LoVo (cell line): ENCODE measurements at regions not wholly inside any gene's neighbourhood (a gene's known extent, or its start where the extent isn't known, plus 50 kb on each side); places are given as distances from the start of the nearest gene placed in this dataset.

Experiments
- DNase-seq: peaks from one replicate; pipeline ENCODE4 v3.0.0-alpha.2; 2016; ENCODE audit warnings: low spot score

GRCh38 chr2:60321816-60322215, 231.6 kb downstream of the BCL11A start:
- DNase-seq: no peak

DNA sequence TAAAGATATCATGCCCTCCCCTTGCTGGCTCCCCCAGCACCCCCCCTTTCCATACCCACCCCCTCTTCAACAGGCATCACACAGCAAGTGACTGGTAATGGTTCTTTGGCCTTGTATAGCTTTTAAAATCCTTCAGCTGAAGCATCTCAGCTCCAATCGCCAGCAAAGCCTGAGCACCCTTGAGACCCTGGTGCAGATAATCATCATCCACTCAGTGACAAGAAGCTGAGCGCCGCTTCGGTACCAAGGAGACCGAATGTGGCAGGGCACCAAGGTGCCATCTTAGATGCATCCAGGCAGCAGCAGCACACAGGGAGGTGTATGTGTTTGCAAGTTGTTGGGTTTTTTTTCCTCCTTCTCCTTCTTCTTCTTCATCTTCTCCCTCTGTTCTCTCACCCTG, 232.7 kb downstream of the BCL11A start:
- no peak for DNase-seq

GRCh38 chr2:60319031-60319547, 234.4 kb downstream of the BCL11A start:
- no peak for DNase-seq

- no peak for DNase-seq
These were observed 234.9 kb downstream of the BCL11A start for GRCh38 chr2:60318544-60318943.

GRCh38 chr2:60317844-60318243, 235.6 kb downstream of the BCL11A start:
- DNase-seq: no peak

DNA sequence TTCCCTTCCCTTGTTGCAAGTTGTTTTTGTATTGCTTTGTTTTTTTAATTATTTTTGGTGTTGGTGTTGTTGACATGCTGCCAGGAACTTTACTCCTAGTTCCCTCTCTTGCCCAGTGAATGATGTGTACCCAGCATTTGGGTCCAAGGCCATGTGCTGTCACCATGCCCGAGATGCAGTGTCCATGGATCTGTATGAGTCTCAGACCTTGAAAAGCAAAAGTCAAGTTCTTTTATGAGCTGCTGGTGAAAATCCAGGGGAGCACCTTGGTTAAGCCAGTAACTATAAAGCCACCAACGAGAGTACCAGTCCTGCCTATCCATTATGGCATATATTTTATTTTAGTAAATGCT, 236.4 kb downstream of the BCL11A start:
- DNase-seq: no peak

- peak; percentile 9 for DNase-seq
These were observed 236.9 kb downstream of the BCL11A start for GRCh38 chr2:60316381-60317033.

DNA sequence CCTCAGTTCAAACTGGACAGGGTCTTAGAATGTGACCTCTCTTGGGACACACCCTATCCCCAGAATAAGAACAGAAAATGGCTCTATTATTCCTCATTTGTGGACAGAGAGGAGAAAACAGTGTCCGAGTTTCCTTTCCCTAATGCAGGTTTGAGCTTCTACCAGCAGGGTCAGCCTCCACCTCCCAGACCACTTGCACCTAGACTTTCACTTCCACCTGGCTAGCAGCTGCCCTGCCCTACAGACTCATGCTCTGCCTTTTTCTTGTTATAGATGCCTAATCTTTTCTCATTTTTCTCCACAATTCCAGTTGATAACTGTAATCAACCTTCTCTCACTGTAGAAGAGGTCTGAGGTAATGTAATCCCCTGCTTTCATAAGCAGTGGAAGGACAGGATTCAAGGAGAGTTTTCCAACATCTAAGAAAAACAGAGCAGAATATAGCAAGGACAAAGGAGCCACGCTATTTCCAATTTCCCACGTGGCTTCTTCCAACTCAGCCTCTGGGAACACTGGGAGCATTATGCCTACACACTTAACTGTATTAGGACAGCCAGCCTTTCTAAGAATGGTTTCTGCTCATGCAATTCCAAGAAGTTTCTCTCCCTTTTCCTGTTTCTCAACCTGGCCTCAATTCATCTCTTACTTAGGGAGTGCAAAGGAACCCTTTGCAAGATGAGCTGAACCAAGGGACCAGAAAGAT, 239.8 kb downstream of the BCL11A start:
- no peak for DNase-seq

- no peak for DNase-seq
These were observed 240.8 kb downstream of the BCL11A start for GRCh38 chr2:60312618-60313017.

DNA sequence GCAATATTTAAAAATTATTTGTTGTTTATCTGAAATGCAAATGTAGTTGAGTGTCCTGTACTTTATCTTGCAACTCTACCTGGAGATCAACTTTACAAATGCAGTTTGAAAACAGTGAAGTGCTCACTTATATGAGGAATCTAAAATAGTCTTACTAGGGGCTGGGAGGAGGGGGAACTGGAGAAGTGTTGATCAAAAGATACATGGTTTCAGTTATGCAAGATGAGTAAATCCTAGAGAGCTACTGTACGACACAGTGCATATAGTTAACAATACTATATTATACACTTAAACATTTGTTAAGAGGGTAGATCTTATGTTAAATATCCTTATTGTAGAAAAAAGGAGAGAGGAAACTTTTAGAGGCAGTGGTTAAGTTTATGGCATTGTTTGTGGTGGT, 241.9 kb downstream of the BCL11A start:
- DNase-seq: no peak

DNA sequence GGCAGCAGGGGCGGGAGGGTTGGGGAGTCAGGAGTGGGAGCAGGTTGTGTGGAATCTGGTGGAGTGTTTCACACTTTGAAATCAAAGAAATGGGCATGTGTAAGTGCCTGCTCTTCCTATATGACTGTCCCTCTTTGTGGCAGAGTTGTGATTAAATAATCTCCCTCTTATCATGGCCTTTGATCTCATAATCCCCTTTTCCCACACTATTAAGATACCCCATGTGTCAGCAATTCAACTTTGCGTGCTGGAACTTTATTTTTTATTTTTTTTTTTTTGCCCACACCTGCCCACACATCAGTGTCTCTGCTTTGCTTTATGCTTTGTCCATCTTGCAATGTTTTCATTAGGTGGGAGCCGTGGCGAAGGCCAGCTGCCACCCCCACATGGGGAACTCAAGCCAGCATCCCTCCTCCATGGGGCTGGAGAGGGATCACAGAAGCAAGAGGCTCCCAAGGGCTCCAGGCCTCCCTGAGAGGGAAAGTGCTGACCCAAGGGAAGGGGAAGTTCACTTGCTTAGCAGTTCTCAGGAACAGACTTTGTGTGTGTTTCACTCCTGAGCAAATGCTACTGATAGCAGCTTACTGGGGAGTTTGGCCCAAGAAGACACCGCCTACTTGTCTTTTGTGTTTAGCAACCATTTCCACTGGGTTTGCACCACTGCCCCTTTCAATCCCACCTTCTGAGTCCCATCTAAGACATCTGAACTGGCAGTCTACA, 243.4 kb downstream of the BCL11A start:
- peak; percentile 14 for DNase-seq

- DNase-seq: peak; percentile 54
These were observed 244.1 kb downstream of the BCL11A start for GRCh38 chr2:60309336-60309735.

- no peak for DNase-seq
These were observed 247.1 kb downstream of the BCL11A start for GRCh38 chr2:60306267-60306861.

DNA sequence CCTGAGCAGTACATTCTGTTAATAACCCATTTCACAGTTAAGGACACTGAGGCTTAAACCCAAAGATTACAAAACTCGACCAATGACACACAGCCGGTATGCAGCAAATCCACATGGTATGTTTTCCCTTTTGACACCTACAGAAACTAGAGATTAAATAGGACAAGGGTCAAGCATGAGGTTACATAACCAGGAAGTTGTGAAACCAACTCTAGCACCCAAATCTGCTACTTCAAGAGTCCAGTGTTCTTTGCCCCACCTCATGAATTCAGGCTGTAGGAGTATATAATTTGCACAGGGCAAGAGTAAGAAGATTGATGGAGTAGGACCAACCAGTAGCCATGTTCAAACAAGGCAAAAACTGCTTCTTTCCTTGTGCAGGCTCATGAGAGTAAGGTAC, 249.8 kb downstream of the BCL11A start:
- no peak for DNase-seq

DNA sequence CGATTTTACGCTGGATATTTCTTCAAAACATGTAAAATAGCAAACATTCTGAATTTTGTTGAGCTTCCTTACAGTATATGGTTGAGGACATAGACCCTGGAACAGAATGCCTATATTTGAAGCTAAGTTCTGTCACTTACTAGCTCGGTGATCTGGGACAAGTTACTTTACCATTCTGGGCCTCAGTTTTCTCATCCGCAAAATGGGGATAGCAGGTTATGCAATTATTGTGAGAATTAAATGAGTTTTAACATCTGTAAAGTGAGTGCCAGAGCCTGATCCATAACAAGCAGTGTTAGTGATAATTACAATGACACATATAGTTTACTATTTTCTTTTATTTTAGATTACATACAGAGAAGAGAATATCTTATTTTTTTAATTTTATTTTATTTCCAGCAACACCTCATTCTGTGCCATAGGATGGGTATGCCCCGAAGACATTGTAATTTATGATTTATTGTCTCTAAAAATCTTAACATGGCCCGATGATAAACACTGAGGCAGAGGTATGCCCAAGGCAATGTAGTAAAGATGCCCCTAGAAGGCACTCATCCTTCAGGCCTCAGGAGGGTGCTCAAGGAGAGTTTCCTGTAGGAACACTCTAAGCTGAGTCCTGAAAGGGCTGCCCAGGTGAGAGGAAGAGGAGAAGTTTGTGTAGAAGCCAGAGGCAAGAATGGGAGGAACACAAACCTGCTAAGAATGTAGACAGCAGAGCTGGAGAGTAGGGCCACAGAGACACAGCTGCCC, 250.9 kb downstream of the BCL11A start:
- DNase-seq: no peak

DNA sequence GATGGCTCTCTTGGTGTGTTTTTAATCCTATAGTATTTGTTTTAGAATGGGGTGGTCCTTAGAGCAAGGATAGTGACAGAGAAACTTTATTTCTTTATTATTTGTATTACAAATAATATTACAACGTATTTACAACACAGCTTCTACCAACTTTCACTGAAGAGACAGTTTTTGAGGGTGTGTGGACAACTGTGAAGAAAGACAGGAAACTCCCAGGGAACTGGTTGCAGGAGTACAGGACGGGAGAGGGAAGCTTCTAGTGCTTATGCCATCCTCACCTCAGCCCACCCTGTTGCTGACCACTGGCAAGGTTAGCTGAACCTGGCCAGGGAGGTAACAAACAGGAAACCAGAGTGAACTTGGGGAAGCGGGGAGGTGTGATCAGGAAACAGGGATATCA, 251.7 kb downstream of the BCL11A start:
- no peak for DNase-seq

DNA sequence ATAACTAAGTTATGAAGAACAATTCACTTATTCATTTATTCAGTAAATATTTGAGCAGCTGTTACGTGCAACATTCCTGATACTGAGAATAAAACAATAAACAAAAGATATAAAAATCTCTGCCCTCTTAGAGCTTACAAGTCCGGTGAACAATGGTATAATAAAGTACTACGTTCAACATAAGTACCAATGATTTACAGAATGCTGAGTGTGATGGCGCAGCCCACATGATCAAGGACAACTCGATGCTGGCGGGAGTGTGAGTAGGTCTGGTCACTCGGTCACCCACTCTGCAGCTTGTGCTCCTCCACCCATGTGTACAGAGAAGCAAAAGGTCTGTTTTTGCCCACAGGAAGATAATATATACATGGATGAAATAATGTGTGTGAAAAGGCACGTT, 254.3 kb downstream of the BCL11A start:
- DNase-seq: no peak

DNA sequence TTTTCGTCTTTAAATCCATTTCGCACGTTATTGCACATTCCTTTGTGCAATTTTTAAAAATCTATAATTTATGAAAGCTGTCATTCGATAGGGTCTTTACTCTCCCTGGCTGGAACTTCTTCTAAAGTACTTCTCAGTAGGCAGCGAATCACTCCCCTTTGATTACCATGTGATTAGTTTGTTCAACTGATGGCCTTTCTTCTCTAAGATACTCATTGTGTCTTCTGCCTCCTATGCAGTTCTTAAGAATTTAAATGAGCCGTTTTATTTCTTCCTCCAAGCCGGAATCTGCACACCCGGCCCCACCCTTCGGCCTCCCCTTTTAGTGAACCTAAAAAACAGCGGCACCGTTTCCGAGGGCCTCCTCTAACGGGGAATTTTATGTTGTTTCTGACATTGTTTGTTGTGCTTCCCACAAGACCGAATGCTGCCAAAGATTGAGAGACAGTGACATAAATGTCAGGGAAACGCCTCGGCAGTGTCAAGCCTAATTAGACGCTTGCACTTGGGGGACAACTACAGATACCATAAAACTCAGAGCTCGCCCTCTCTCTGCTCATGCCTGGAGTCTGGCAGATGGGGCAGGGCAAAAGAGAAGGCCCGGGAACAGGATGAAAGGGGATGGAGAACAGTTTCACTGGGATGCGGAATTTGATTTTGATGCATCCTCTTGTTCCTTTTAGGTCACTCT, 255.3 kb downstream of the BCL11A start:
- DNase-seq: no peak

DNA sequence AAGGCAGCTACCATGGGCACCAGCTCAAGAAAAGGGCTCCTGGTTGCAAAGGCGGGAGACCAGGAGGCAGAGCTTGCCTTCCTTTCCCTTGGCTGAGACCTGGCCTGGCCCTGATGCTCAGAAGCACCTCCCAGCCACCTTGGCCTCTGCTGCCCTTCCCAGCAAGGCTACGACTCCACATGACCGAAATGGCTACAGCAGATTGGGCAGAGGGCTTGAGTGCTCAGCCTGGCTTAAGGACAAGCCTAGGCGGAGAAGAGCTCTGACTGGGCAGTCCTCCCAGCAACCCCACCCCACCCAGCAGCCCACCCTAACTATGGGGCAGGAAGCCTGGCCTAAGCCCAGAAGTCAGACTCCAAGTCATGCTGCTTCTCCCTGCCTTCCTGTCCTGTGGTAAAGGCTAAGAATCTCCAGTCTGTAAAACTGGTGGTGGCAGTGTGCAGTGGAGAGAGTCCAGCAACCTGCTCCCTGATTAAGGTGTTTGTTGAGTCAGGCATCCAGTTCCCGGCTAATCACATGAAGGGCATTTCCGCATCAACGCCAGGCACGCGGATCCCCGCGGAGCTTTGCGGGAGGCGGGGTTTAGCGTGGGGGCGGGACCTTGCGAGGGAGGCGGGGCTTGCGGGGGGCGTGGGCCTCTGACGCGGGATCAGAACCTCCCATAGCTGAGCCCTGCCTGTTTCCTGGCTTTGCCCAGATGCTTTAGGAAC, 256.0 kb downstream of the BCL11A start:
- peak; percentile 63 for DNase-seq

DNA sequence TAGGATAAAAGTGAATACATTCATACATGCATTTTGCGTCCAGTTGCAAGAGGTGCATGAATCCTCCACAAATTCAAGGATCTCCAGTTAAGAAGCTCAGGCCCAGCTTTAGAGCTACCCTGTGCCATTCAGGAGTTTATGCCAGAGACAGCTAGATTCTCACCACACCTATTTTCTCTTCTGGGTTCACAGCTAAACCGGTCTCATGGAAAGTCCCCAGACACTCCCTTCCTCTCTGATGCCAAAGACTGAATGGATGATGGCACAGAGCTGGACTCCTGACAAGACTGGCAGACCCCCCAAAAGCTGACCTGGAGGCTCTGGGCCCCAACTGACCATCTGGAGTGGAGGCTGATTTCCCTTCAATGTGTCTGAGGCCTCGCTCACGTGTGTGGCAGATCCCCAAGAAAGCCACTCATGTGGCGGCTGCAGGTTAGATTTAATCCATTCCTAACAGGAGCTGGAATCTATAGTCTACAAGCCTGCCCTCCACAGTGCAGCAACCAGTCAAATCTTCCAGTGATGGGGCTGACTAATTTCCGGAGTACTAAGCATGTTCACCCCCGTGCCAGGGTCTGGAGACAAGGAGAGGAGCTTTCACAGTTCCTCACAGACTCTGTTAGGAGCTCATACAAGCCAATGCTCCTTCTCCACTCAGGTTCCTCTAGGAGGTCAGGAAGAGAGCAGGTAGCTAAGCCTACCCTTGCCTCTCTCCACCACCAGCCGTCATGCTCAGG, 257.1 kb downstream of the BCL11A start:
- DNase-seq: no peak
